Activated T-helper 17 cell treated with anti-CD3 and anti-CD28 coated beads, Interleukin-2, amount 50 U/mL, for 72 hours (primary cell): ENCODE measurements at regions not wholly inside any gene's neighbourhood (a gene's known extent, or its start where the extent isn't known, plus 50 kb on each side); places are given as distances from the start of the nearest gene placed in this dataset.
A peak's percentile ranks its signal among the peaks of the same experiment; 100 is the strongest.
"Not testable (repeated sequence)": the region's sequence is repeated elsewhere in the genome, so short reads cannot be mapped to it uniquely, and the experiment has no call there.

Experiments used
- ATAC-seq: fragments of 150-1000 bp; cut with Tn5 transposase; replicated peaks from 2 replicates; pipeline ENCODE4 v1.10.0; 2021; ENCODE audit warnings: mild to moderate bottlenecking, moderate library complexity
- H3K27ac Mint-ChIP-seq: one replicate; pipeline ENCODE4 v1.8.0; 2022; ENCODE audit warnings: mixed read lengths
- H3K27me3 Mint-ChIP-seq: one replicate; pipeline ENCODE4 v1.8.0; 2022; ENCODE audit warnings: mixed read lengths
- H3K36me3 Mint-ChIP-seq: one replicate; pipeline ENCODE4 v1.8.0; 2022; ENCODE audit warnings: low read depth, mild to moderate bottlenecking, mixed read lengths
- H3K4me1 Mint-ChIP-seq: one replicate; pipeline ENCODE4 v1.8.0; 2022; ENCODE audit warnings: mixed read lengths
- H3K4me3 Mint-ChIP-seq: one replicate; pipeline ENCODE4 v1.8.0; 2022; ENCODE audit warnings: mild to moderate bottlenecking, mixed read lengths
- H3K9me3 Mint-ChIP-seq: one replicate; pipeline ENCODE4 v1.8.0; 2022; ENCODE audit warnings: mixed read lengths

DNA sequence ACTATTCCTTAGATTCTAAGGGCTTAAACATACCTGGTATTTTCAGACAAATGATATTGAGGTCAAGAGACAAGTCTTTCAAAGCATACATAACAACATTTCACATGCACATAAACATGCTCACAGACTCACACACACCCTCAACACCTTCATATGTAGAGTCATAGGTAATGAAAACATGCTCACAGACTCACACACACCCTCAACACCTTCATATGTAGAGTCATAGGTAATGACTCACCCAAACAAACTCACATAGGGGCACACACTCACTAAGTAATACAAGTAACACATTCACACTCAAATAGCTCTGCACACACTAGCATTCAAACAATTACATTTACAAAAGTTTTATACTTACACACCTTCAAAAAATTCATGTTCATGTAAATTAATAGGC is 975.5 kb downstream of the TMEM121 start:
- ATAC-seq: peak; percentile 81
- no peaks in the 10 kb centered on the region for H3K36me3 Mint-ChIP-seq
- H3K27me3 Mint-ChIP-seq: no peaks in the 10 kb centered on the region
- peak overlapping the region; percentile 2 for H3K27ac Mint-ChIP-seq
- no peaks in the 10 kb centered on the region for H3K9me3 Mint-ChIP-seq
- H3K4me3 Mint-ChIP-seq: no peak overlapping the region
- H3K4me1 Mint-ChIP-seq: peaks cover 5% of the 10 kb centered on the region

DNA sequence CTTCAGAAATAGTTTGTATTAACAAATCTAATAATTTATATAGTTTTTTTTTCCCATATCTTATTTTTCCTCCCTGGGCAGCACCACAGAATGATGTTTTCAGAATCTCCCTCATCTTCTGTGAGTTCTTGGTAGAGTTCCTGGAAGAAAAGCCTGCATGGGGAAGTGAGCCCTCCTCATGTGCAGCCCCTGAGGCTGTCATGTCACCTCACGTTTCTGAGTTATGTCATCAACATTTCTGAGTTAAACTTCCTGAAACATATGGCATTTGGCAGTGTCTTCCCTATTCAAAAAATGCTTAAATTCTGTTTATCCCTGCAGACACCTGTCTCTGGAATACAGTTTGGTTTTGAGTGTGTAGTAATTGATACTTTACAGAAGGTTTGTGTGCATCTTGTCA is 979.0 kb downstream of the TMEM121 start:
- no peak overlapping the region for H3K4me3 Mint-ChIP-seq
- H3K36me3 Mint-ChIP-seq: no peaks in the 10 kb centered on the region
- H3K27me3 Mint-ChIP-seq: no peaks in the 10 kb centered on the region
- no peaks in the 10 kb centered on the region for H3K9me3 Mint-ChIP-seq
- no peak for ATAC-seq
- no peak overlapping the region for H3K27ac Mint-ChIP-seq
- peaks cover 23% of the 10 kb centered on the region for H3K4me1 Mint-ChIP-seq

DNA sequence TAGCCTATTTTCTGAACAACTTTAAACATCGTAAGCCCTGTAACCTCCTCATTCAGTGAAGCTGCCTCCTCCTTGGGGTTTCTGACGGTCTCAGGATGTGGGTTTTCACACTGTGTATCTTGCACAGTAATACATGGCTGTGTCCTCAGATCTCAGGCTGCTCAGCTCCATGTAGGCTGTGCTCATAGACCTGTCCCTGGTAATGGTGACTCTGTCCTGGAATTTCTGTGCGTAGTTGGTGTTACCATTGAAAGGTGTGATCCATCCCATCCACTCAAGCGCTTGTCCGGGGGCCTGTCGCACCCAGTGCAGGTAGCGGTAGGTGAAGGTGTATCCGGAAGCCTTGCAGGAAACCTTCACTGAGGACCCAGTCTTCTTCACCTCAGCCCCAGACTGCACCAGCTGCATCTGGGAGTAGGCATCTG is 980.5 kb downstream of the TMEM121 start:
- Mint-ChIP-seq H3K9me3 (no peaks in the 10 kb centered on the region), H3K36me3 (no peaks in the 10 kb centered on the region), H3K27ac (peak overlapping the region; percentile 36), H3K4me3 (peak overlapping the region; percentile 59), H3K27me3 (no peaks in the 10 kb centered on the region), H3K4me1 (peaks cover 38% of the 10 kb centered on the region)
- ATAC-seq: peak; percentile 70

DNA sequence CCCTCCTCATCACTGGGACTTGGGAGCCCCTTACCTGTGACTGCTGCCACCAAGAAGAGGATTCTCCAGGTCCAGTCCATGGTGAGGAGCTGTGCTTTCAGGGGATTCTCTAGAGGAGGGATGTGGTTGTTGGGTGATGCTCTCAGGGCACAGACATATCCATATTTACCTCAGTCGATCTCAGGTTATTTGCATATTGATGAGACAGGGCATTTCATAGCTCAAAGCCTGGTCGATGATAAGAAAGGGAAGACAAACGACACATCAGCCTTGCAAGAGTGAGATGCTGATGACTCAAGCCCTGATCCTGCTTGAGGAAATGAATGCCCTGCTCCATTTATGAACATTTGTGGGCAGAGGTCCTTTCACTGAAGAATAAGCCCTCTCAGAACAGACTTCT is 981.0 kb downstream of the TMEM121 start:
- H3K4me1 Mint-ChIP-seq: peaks cover 43% of the 10 kb centered on the region
- no peaks in the 10 kb centered on the region for H3K27me3 Mint-ChIP-seq
- peak; percentile 76 for ATAC-seq
- H3K27ac Mint-ChIP-seq: peak overlapping the region; percentile 36
- no peaks in the 10 kb centered on the region for H3K36me3 Mint-ChIP-seq
- peak overlapping the region; percentile 59 for H3K4me3 Mint-ChIP-seq
- H3K9me3 Mint-ChIP-seq: no peaks in the 10 kb centered on the region

DNA sequence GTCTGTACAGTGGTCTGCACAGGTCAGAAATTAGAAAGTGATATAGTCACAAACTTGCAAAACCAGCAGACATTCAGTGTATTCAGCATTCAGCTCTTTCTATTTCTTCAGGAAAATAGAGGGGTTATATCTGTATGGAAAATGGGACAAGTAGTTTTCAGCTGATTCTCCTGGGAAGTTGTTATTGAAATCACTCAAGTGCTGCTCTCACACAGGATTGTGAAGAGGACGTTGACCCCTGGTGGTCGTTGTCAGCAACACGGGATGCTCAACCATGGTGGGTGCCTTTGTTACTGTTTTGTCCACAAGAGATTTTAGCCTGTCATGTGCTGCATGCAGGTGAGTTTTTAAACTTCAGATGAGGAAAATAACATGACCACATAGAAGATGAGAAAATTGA is 981.8 kb downstream of the TMEM121 start:
- H3K4me3 Mint-ChIP-seq: peak overlapping the region; percentile 59
- H3K27ac Mint-ChIP-seq: peak overlapping the region; percentile 36
- no peaks in the 10 kb centered on the region for H3K36me3 Mint-ChIP-seq
- H3K4me1 Mint-ChIP-seq: peaks cover 51% of the 10 kb centered on the region
- H3K27me3 Mint-ChIP-seq: no peaks in the 10 kb centered on the region
- no peak for ATAC-seq
- H3K9me3 Mint-ChIP-seq: no peaks in the 10 kb centered on the region

DNA sequence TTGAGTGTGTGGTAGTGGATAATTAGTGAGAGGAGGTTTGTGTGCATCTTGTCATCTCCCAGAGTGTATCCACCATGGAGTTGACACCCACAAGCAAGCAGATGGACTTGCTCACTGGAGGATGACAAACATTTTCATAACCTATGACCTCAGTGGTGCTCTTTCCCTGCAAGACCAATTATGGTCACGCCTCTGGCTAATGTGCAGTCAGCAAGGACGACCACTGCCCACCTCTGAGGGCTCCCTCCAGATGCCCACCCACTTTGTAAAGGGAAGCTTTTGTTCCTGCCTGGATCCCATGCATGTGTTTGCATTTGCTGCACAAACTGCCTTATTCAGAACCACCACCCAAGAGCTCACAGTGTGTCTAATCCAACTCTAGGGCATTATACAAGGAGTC is 982.8 kb downstream of the TMEM121 start:
- H3K27me3 Mint-ChIP-seq: no peaks in the 10 kb centered on the region
- ATAC-seq: no peak
- peak overlapping the region; percentile 36 for H3K27ac Mint-ChIP-seq
- H3K36me3 Mint-ChIP-seq: no peaks in the 10 kb centered on the region
- H3K9me3 Mint-ChIP-seq: no peaks in the 10 kb centered on the region
- H3K4me1 Mint-ChIP-seq: peaks cover 56% of the 10 kb centered on the region
- peak overlapping the region; percentile 59 for H3K4me3 Mint-ChIP-seq

DNA sequence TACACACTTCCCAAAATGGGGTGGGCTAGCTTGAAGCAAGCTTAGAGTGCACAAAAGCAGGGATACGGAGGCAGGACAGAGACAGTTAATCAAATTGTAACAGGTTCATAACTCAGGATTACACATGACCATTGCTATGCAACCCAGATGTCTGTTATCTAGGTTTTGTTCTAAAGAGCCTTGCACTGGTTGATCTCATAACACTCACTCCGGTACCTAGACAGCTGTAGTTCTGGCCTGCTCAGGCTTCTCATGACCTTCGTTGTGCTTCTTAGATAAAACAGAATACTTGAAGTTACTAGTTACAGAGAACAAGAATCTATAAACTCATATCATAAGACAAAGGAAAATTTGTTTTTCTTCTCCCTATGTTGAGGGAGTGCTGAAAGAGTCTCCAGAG is 983.4 kb downstream of the TMEM121 start:
- H3K4me1 Mint-ChIP-seq: peaks cover 56% of the 10 kb centered on the region
- ATAC-seq: no peak
- H3K27me3 Mint-ChIP-seq: no peaks in the 10 kb centered on the region
- no peak overlapping the region for H3K4me3 Mint-ChIP-seq
- H3K27ac Mint-ChIP-seq: no peak overlapping the region
- H3K9me3 Mint-ChIP-seq: no peaks in the 10 kb centered on the region
- no peaks in the 10 kb centered on the region for H3K36me3 Mint-ChIP-seq

DNA sequence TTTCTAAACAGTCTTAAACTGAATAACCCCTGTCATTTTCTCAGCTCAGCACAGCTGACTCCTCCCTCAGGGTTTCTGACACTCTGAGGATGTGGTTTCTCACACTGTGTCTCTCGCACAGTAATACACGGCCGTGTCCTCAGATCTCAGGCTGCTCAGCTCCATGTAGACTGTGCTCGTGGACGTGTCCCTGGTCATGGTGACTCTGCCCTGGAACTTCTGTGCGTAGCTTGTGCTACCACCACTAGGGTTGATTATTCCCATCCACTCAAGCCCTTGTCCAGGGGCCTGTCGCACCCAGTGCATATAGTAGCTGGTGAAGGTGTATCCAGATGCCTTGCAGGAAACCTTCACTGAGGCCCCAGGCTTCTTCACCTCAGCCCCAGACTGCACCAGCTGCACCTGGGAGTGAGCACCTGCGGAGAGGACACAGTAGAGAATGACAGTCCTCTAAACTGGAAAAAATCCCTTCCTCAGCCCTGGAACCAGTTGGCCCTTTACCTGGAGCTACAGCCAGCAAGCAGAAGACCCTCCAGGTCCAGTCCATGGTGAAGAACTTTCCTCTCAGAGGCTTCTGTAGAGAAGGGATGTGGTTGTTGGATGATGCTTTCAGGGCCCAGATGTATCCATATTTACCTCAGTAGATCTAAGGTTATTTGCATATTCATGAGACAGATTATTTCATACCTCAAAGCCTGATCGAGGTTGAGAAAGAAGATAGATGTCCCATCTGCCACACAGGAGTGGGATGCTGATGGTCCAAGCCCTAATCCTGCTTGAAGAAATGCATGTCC is 984.8 kb downstream of the TMEM121 start:
- Mint-ChIP-seq H3K27me3 (no peaks in the 10 kb centered on the region), H3K9me3 (no peaks in the 10 kb centered on the region), H3K4me1 (peaks cover 56% of the 10 kb centered on the region), H3K36me3 (no peaks in the 10 kb centered on the region), H3K4me3 (peak overlapping the region; percentile 48), H3K27ac (peak overlapping the region; percentile 39)
- peak; percentile 49 for ATAC-seq

DNA sequence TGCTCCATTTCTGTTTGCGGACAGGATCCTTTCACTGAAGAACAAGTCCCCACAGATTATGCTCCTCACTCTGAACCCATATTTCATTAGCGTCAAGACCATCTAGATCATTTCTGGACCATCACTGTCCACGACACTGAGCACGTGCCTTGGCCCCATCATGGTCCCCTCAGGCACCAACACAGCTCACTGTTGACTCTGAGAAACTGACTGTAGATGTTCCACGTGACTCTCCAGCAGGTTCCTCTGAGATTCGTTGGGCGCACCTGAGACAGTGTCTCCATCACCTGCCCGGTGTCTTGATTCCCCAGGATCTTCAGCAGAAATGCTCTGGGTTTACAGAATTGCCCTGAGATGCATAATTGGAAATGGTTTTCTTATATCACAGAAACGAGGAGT is 985.4 kb downstream of the TMEM121 start:
- Mint-ChIP-seq H3K27me3 (no peaks in the 10 kb centered on the region), H3K27ac (peak overlapping the region; percentile 24), H3K4me1 (peaks cover 52% of the 10 kb centered on the region), H3K9me3 (no peaks in the 10 kb centered on the region), H3K36me3 (no peaks in the 10 kb centered on the region), H3K4me3 (peak overlapping the region; percentile 48)
- no peak for ATAC-seq

DNA sequence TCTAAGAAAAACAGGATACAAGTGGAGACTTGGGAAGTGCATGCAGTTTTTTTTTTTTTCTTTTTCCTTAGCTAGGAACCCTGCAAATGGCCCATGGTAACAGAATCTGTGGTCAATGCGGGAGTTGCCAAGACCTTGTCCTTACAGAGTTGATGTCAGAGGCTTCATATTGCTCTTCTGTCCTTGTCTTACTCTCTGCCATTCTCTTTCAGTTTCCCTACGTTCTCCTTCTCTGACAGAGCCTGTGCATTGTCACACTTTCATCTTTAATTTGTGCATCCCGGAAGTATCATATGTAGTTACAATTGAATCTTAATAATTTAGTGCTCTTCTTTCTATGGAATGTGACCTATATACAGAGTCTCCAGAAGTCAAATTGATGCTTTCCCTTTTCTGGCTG is 986.9 kb downstream of the TMEM121 start:
- Mint-ChIP-seq H3K36me3 (no peaks in the 10 kb centered on the region), H3K4me3 (peak overlapping the region; percentile 48), H3K4me1 (peaks cover 42% of the 10 kb centered on the region), H3K27me3 (no peaks in the 10 kb centered on the region), H3K27ac (peak overlapping the region; percentile 24), H3K9me3 (no peaks in the 10 kb centered on the region)
- ATAC-seq: peak; percentile 41

DNA sequence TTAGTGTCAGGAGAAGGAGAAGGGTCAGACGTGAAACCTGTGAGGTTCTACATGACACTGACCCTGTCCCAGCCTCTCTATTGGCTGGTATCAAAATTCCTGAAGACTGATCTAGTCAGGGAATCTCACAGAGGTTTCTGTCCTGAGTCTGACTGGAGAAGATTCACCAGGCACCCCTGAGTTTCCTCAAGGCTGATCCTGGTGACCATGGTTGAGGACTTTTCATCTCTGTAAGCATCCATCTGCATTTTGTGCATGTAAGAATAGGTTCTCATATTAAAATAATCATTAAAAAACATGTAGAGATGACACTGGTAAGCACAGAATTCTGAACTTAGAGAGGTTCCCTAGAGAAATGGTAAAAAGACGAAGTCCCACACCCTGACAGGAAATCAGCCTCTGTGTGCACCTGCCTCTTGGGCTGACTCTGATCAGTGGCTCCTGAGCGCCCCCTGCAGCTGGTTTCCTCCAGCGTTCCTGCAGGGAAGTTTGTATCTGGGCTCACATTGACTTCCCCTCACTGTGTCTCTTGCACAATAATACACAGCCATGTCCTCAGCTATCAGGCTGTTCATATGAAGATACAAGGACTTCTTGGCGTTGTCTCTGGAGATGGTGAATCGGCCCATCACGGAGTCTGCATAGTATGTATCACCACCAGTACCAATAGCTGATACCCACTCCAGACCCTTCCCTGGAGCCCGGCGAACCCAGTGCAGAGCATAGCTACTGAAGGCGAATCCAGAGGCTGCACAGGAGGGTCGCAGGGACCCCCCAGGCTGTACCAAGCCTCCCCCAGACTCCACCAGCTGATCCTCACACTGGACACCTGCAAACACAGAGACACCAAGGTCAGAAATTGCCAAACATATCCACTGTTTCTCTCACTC is 991.9 kb downstream of the TMEM121 start:
- Mint-ChIP-seq H3K36me3 (no peaks in the 10 kb centered on the region), H3K27ac (no peak overlapping the region), H3K9me3 (no peaks in the 10 kb centered on the region), H3K4me3 (peak overlapping the region; percentile 6), H3K27me3 (peaks cover 10% of the 10 kb centered on the region), H3K4me1 (peaks cover 3% of the 10 kb centered on the region)
- peak; percentile 73 for ATAC-seq

DNA sequence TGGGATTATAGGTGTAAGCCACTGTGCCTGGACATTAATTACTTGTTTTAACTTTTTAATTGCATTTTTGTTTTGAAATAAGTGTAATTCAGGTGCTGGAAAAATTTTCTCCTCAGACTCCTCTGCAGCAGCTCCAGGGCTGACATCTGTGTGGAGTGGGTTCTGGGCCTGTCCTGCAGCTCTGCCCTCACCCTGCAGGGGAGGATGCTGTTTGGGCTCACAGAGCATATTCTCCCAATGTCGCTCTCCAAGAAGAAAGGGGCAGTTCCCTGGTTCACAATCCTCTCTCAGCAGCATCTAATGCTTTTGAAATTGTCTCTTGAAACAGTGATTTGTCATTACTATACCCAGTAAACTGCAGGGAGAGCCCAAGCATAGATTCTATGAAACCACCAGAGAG is 995.7 kb downstream of the TMEM121 start:
- H3K36me3 Mint-ChIP-seq, H3K4me3 Mint-ChIP-seq, H3K4me1 Mint-ChIP-seq, ATAC-seq, H3K27ac Mint-ChIP-seq, H3K9me3 Mint-ChIP-seq: not testable (repeated sequence)
- peaks cover 23% of the 10 kb centered on the region for H3K27me3 Mint-ChIP-seq

DNA sequence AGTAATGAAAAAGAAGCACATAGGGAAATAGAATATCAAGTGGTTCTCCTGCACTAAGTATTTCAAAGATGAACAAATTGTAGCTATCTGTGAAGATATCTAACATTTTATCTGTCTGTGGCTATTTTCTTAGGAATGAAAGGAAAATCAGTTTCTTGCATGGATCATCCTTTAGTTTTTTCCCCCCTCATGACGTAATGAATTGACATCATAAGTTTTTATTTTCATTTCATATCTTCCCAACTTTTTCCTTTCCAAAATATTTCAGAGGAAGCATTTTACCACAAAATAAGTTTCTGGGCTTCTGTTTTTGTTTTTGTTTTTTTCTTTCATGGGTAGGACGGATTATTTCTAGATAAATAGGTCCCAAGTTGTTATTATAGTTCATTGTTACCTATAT is 996.6 kb downstream of the TMEM121 start:
- H3K36me3 Mint-ChIP-seq: no peaks in the 10 kb centered on the region
- H3K4me1 Mint-ChIP-seq: no peaks in the 10 kb centered on the region
- H3K27me3 Mint-ChIP-seq: peaks cover 23% of the 10 kb centered on the region
- no peak for ATAC-seq
- H3K9me3 Mint-ChIP-seq: no peaks in the 10 kb centered on the region
- H3K4me3 Mint-ChIP-seq: no peak overlapping the region
- H3K27ac Mint-ChIP-seq: no peak overlapping the region

DNA sequence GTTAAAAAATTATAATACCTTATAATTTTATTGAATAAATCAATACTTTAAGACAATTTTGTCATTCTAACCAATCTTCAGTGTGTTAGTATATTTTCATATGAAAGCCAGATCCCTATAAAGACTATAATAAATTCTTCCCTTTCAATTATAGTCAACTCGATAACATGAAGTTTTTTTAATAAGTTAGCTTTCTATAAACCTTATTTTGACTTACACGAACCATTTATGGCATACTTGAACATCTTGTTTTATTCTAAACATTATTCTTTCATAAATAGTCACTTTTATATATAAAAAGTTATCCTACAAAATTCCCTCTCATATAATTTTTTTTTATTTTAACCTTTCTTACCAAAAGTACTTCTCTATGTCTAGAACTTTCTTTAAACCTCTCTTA is 1002.3 kb downstream of the TMEM121 start:
- Mint-ChIP-seq H3K36me3 (no peaks in the 10 kb centered on the region), H3K4me3 (no peak overlapping the region), H3K4me1 (no peaks in the 10 kb centered on the region), H3K9me3 (no peaks in the 10 kb centered on the region), H3K27ac (no peak overlapping the region), H3K27me3 (peaks cover 30% of the 10 kb centered on the region)
- no peak for ATAC-seq

DNA sequence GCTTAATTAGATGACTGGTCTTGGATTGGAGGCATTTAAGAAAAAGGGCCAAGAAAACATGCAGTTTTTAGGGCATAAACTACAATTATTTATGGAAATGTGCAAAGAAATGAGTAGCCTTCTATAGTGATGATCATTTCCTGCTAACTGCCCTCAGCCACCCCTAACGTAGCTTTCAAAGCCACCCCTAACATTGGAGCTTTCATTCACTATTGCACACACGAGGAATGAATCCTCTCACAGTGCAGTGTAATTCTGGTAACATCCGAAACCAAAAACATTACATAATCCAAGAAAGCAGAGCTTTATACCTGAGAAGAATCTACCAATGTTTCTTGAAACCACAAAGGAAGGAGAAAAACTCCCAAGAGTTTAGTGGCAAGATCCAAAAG is 1003.6 kb downstream of the TMEM121 start:
- peaks cover 25% of the 10 kb centered on the region for H3K27me3 Mint-ChIP-seq
- no peaks in the 10 kb centered on the region for H3K4me1 Mint-ChIP-seq
- no peak for ATAC-seq
- H3K9me3 Mint-ChIP-seq: no peaks in the 10 kb centered on the region
- H3K4me3 Mint-ChIP-seq: no peak overlapping the region
- no peaks in the 10 kb centered on the region for H3K36me3 Mint-ChIP-seq
- no peak overlapping the region for H3K27ac Mint-ChIP-seq
